ENCODE measurements at regions not wholly inside any gene's neighbourhood (a gene's known extent, or its start where the extent isn't known, plus 50 kb on each side); places are given as distances from the start of the nearest gene placed in this dataset.
"Not testable (repeated sequence)": the region's sequence is repeated elsewhere in the genome, so short reads cannot be mapped to it uniquely, and the experiment has no call there.

DNA sequence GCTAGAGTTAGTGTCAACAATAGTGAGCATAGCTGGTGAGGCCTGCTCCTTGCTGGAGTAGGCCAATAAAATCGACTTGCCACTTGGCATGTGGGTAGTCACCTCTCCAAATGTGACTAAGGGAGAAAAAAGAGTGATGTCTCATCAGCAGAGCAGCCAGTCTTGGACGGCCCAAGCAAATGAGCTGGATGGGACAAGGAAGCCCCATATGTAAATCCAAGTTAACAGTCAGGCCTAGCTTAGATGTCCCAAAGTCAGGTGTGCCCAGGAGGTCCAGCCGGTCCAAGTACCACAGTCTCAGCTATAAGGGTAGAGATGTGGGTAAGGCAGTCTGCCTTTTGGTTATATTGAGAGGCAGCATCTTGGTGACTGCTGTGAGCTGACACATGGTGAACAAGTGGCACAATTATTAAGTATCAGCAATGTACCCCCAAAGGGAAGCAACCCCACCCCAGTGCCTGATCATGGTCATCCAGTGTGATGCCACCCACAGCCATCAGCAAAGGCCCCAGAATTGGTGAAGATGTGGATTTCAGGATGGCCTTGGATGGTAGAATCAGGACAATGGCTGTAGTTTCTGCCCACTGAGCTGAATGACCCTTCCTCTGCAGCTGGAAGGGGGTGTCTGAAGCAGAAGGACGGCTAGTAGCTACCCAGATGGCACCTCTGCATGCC is 83.4 kb downstream of the TNFRSF13B start:
- DNase-seq (ENCODE audit: low read depth in 2 of 2): no peak

DNA sequence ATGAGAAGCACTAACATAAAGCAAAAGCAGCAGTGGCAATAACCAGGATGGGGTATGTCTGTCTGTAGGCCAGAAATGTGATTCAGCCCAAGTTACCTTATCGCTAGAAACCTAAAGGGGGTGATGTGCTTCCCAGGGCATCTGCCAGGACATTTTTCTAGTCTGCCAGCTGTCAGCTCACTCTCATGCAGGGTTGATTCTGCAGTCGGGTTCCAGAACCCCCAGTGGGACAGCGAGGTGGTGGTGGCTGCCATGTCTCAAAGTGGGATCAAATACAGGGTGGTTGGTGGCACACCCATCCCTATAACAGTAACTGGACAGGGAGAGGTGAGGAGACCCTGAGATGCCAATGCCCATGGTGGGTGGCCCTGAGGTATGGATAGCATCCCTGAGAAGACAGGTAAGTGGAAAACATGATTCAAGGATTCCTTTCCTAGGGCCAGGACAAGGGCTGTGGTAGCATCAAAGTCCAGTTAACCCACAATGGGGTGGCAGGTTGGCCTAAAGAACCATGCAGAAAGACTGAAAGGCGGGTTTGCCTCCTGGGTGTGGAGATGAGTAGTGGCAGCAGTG is 84.3 kb downstream of the TNFRSF13B start:
- DNase-seq (ENCODE audit: low read depth in 2 of 2): no peak

DNA sequence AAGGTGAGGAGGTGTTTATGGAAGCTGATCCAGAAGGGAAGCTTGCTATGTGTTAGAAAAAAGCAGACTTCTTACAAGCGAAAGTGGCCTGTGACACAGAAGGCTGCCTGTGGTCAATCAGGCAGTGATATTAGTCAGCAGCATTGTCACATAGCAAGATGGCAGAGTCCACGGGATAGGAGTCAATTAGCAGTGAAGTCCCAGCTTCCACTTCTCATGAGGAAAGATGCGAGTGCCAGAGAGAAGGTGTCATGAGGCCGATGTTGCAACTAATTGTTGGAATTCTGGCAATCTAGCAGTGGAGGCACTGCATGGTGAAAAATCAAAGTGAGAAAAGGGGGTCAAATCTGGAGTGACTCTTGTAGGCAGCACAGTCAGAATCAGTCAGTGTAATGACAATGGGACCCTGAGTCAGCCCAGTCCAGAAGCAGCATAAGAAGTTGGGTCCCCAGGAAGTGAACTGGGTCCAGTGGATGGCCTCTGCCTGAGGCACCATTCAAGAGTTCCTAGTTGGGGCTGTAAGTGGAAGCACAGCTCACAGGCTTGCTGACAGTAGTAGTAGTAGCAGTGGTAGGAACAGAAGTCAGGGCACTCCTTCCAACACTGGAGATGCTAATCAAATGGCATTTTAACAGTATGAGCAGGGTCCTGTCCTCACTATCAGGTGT is 85.1 kb downstream of the TNFRSF13B start:
- no peak for DNase-seq (ENCODE audit: low read depth in 2 of 2)

DNA sequence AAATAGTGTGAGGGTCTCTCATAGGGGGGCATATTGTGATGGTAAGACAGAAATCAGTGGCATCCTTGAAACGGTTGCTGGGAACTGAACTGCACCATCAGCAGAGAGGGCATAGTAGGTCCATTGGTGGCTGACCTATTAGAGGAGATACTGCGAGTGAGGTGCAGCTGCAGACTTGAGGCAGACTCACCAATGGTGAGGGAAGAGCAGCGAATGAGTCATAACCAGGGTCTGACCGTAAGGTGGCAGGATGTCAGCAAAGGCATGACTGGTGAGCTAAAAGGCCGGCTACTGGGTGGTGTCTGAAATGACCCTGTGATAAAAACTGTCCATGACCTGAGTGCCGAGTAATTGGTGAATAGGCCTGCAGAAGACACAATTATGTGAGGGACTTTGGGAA is 86.7 kb downstream of the TNFRSF13B start:
- not testable (repeated sequence) for DNase-seq (ENCODE audit: low read depth in 2 of 2)

DNA sequence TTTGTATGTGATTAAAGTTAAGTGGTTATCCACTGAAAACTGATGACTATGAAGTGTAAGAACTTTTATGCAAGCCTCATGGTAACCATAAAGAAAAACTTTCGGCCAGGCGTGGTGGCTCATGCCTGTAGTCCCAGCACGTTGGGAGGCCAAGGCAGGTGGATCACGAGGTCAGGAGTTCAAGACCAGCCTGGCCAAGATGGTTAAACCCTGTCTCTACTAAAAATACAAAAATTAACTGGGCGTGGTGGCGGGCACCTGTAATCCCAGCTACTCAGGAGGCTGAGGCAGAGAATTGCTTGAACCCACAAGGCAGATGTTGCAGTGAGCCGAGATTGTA is 89.0 kb downstream of the TNFRSF13B start:
- DNase-seq (ENCODE audit: low read depth in 2 of 2): not testable (repeated sequence)

DNA sequence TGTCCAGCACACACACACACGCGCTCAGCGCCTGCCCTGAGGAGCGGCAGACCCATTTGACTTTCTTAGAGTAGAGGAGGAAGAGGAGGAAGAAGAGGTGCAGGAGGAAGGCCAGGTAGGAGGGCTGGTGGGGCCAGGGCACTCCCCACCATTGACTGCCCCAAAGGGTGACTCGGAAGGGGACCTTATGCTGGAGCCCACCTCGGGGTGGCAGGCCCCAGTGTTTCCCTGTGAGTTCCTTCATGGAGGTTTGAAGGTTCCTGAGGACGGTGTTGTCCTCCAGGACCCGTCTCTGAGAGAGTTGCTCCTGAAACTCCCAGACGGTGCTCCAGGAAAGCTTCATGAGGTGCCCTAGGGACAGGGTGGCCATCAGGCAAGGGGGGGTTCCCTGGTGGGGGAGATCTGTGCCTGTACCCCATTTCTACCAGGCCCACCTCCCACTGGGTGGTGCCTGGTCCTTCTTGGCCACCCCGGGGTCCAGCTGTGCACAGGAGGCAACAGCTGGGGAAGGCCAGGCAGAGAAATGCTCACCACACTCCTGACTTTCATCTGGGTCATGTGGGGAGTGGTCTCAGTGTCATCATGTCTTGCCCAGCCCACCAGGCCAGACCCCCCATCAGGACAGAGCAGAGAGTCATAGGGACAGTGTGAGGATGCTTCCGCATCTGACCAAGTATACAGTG is 89.5 kb downstream of the TNFRSF13B start:
- DNase-seq (ENCODE audit: low read depth in 2 of 2): no peak

DNA sequence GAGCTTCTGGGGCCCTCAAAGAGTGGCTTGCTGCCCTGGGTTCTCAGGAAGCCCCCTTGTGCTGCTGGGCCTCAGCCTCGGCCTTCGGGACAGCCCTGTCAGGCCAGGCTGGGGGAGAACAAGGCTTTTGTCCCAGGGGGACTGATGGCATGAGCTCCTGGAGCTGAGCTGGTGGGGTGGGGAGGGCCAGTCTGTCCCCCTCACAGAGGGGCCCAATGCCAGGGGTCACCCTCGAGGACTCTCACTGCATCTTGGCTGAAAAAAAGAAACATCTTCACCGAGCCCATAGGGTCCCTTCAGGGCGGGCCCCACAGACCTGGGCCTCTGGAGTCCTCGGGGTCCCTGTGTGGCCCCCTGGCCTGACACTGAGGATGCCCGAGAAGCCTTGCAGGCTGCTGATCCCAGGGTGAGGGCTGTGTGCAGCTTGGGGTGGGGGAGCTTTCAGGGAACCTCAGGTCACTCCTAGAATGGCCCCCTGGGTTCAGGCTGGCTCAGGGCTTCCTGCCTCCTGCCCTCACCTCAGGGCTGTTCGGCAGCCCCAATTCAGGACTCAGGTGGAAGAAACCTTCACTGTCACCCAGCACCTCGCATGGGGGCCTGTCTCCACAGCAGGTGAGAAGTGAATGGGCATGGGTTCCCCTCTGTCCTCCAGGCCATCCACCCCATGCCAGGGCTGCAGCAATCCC is 90.5 kb downstream of the TNFRSF13B start:
- DNase-seq (ENCODE audit: low read depth in 2 of 2): no peak

DNA sequence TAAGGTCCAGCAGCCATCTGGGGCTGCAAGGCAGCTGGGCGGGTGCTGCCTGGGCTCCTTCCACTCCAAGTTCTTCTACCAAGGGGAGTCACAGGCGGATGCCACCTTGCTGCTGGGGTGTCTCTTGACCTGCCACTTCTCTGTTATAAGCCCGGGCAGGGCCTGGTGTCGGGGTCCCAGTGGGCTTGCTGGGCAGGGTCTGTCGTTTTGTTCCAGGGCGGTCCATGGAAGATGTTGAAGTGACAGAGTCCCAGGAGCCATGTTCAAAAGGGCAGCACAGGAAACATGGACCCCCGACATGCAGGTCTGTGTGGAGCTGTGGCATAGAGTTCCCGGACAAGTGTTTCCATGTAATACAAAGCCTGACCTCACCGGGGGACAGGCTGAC is 91.1 kb downstream of the TNFRSF13B start:
- DNase-seq (ENCODE audit: low read depth in 2 of 2): no peak

DNA sequence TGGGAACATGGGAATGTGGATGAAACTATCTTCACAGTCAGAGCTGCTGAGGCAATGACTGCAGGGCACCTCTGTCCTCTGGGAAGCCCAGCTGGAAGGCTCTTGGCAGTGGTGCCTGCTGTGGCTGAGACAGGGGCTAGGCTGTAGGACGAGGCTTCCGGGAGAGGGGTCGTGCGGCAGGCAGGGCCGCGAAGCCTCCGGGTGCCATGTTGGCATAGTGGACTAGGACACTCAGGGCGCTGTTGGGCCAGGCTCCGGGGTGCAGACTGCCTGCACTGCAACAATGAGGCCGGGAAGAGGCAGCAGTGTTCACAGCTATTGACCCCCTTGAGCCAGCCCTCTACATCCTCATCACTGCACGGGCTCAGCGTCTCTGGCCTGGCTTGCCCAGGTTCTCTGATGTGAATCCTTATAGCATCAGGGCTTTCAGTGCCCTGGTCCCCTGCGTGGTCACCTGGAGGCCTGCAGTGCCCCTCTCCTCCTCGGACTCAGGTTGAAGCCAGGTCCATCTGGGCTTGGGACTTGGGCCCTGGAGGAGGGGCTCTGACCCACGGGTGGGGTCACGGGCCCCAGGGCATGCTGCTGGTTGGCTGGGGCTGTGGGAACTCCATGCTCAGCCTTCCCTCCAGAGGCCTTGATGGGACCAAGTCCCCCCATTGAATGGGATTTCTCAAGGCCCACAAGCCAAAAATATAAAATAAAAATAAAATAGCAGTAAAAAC is 91.6 kb downstream of the TNFRSF13B start:
- DNase-seq (ENCODE audit: low read depth in 2 of 2): no peak

DNA sequence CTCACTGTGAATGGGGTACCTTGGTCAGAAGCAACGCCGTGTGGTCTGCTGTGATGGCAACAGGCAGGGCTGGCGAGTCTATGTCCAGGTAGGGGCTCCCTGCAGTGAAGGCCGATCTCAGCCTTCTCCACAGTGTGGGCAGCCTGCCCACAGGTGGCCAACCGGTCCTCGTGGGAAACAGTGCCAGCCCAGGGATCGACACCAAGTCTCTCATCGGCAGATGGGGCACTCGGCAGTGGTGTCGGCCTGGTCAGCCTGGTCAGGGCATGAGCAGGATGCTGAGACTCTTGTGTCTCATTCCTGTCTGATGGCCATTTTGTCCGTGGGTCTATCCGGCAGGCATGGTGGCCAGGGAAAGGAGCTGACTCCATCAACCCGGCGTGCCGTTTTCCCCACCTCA is 92.2 kb downstream of the TNFRSF13B start:
- no peak for DNase-seq (ENCODE audit: low read depth in 2 of 2)

DNA sequence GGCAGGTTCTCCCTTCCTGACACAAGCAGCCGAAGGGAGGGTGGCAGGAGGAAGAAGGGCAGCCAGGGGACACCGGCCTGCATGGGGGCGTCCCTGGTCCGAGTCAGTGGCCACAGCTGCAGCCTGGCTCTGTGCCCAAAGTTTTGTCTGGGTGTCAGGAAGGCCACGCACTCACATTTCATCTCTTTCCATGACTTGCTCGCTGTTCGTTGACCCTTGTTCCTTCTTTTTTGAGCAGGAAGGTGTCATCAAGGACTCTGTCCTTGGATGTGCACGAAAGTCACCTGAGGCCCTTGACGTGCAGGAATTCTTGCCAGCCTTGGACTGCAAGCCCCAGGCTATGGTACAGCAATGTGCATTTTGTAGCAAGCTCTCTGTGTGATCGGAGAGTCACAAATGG is 93.3 kb downstream of the TNFRSF13B start:
- no peak for DNase-seq (ENCODE audit: low read depth in 2 of 2)

DNA sequence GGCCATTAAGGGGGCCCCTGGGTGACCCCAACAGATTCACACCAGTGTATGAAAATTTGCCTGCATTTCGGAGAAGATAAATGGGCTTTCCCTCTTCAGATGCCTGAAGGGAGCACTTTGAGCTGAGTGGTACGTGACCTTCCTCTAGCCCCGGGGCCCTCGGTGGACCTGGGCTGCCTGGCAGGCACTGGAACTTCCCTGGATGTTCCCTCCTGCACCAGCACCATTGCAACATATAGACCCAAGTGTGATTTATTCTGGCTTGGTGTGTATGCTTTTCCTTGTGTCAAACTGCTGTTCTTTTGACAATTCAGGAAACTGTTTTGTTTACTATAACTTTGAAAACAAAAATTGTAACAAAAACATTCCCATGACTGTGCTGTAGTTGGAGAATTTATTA is 93.8 kb downstream of the TNFRSF13B start:
- no peak for DNase-seq (ENCODE audit: low read depth in 2 of 2)

DNA sequence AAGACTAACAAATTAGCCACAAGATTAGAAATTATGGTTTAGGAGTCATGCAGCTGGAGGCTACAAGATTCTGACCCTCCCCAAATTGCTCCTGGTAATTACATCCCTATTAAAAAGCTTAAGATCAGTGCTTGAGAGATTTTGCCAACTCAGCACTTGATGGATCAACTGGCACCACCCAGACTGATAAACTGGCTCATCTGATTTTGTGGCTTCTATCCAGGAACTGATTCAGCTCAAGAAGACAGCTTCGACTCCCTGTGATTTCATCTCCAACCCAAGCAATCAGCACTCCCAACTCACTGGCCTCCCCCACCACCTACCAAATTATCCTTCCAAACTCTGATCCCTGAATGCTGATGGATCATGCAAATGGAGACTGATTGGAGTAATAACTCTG is 94.8 kb downstream of the TNFRSF13B start:
- no peak for DNase-seq (ENCODE audit: low read depth in 2 of 2)

DNA sequence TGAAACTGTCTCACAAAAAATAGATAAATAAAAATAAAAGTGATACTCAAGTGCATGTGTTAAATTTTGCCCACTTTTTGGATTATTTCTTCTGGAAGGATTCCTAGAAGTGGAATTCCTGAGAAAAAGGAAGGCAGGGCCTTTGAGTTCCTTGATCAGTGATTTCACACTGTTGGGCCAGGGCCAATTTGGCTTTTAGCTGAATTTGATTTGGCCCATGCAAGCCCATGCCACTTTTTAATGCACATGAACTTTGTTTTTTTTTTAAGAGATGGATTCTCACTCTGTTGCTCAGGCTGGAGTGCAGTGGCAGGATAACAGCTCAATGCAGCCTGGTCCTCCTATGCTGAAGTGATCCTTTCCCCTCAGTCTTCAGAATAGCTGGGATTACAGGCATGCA is 96.3 kb downstream of the TNFRSF13B start:
- no peak for DNase-seq (ENCODE audit: low read depth in 2 of 2)

DNA sequence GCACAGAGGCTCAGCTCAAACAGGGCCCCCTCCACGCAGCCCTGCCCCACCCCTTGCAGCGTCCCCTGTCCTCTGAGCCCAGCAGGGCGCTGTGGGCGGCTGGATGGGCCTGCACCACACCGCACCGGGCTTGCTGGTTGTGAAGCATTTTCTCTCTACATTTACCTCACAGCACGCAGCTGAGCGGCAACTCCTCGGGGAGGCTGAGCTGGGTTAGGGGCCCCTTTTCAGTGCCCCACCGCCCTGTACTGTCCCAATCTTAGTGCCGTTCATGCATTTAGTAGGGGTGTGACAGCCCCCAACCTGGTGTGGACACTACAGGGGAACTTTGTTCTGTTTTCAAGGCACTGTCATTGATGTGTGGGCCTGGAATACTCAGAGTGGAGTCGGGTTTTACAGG is 97.7 kb downstream of the TNFRSF13B start:
- not testable (repeated sequence) for DNase-seq (ENCODE audit: low read depth in 2 of 2)

DNA sequence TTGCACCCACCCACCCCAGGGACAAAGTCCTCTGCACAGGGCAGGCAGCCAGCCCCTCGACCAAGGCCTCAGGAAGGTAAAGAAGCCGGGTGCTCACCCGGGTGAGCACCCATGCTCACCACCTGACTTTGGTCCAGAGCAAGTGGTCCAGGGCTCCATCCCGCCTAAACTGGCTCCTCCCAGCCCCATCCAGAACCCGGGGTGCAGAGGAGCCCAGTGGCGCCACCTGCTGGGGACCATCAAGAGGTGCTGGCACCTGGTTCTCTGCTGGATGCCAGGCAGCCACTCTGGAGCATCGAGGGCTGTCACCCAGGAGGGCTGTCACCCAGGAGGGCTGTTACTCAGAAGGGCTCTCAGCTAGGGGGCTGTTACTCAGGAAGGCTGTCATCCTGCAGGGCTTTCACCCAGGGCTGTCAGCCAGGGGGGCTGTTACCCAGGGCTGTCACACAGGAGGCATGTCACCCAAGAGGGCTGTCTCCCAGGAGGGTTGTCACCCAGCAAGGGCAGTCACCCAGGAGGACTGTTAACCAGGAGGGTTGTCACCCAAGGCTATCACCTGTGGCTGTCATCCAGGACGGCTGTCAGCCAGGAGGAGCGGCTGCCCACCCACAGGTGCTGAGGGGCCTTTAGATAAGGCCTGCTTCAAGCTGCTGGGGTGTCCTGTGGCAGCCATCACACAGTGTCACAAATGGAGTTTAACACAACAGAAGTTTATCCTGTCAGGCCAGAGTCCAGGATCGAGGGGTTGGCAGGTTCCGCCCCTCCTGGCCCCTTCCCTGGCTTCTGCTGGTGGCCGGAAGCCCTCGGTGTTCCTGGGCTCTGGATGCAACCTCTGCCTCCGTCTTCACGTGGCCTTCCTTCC is 98.5 kb downstream of the TNFRSF13B start:
- peak in 1 of 2 donors; percentile 33 for DNase-seq (ENCODE audit: low read depth in 2 of 2)

DNA sequence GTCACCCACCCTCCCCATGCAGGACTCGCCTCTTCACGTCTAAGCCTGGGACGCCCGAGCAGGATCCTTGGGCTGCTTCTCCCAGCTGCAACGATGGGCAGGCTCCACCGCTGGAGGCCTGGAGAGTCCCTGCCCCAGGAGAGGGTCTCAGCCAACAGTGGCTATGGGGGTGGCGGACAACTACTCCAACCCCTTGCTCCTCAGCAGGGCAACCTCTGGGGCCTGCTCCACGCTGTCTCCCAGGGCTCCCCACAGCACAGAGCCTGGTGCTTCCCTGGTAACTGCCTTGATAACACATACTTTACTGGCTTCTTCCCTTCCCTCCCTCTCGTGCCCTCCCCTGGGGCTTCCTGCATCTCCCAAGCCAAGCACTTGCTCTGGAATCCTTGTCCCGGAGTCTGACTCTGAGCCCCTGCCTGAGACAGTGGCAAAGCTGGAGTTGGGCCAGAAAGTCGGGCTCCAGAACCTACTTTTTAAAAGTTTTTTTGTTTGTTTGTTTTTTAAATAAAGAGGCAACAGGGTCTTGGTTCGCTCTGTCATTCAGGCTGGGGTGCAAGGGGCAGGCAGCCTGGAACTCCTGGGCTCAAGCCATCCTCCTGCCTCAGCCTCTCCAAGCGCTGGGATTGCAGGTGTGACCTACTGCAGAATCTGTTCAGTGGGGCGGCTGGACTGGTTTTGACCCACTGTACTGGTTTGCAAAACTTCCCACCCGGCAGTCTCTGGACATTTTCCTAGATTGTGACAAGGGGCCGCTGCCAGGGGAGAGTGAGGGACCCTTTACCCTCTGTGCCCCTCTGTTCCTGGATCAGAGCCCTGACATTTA is 99.4 kb downstream of the TNFRSF13B start:
- no peak for DNase-seq (ENCODE audit: low read depth in 2 of 2)

DNA sequence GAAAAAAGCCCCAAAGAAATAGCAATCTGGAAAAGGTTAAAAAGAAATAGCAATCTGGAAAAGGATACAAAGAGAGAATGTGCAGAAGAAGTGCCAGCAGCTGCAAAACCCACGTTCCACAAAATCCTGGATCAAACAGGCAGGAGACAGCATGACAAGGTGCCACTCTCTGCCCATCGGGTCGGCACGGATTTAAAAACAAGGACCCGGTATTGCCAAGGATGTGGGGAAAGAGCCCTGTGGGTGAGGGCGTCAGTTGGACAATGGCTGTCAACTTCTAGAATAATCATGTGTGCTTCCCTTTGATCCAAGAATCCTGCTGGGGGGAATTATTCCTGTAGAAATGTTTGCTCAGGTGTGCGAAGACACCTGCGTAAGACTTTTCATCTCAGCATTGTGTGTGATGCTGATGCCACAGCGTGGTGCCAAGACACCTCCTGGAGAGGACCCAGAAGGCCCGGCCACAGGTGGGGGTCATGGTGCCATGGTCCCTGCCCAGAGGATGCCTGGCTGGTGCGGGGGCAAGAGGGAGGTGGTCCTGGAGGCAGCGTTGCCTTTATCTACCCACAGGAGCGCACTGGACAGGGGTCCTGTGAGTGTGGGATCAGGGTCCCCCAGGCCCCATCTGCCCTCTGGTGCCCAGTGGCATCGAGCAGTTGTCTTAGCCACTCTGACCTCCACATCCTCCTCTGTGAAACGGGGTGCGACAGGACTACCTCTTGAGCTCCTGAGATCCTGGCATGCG is 100.3 kb downstream of the TNFRSF13B start:
- not testable (repeated sequence) for DNase-seq (ENCODE audit: low read depth in 2 of 2)
